ELR (cell line): ENCODE measurements at regions not wholly inside any gene's neighbourhood (a gene's known extent, or its start where the extent isn't known, plus 50 kb on each side); places are given as distances from the start of the nearest gene placed in this dataset.

Source experiments
- DNase-seq: peaks from one replicate; pipeline ENCODE4 v3.0.0-alpha.2; 2015; ENCODE audit warnings: low read depth

GRCh38 chr2:10964052-10964790, 52.5 kb downstream of the KCNF1 start:
- DNase-seq: no peak

- no peak for DNase-seq
These were observed 53.6 kb downstream of the KCNF1 start for GRCh38 chr2:10965241-10965843.

- DNase-seq: no peak
These were observed 54.3 kb downstream of the KCNF1 start for GRCh38 chr2:10966056-10966455.

GRCh38 chr2:10966741-10967140, 55.0 kb downstream of the KCNF1 start:
- no peak for DNase-seq

GRCh38 chr2:10968176-10968575, 56.4 kb downstream of the KCNF1 start:
- no peak for DNase-seq

- DNase-seq: no peak
These were observed 58.9 kb downstream of the KCNF1 start for GRCh38 chr2:10970666-10971065.

- no peak for DNase-seq
These were observed 59.6 kb downstream of the KCNF1 start for GRCh38 chr2:10971161-10971887.

GRCh38 chr2:10971888-10972260, 60.1 kb downstream of the KCNF1 start:
- no peak for DNase-seq

- no peak for DNase-seq
These were observed 61.1 kb downstream of the KCNF1 start for GRCh38 chr2:10972683-10973433.

- DNase-seq: no peak
These were observed 62.0 kb downstream of the KCNF1 start for GRCh38 chr2:10973766-10974165.

GRCh38 chr2:10977003-10977402, 65.3 kb downstream of the KCNF1 start:
- DNase-seq: no peak

- DNase-seq: no peak
These were observed 65.9 kb downstream of the KCNF1 start for GRCh38 chr2:10977621-10978020.

GRCh38 chr2:10978090-10978670, 66.4 kb downstream of the KCNF1 start:
- DNase-seq: no peak

GRCh38 chr2:10980071-10980470, 68.3 kb downstream of the KCNF1 start:
- DNase-seq: no peak

- DNase-seq: no peak
These were observed 69.2 kb downstream of the KCNF1 start for GRCh38 chr2:10980886-10981425.

GRCh38 chr2:10981451-10981850, 69.7 kb downstream of the KCNF1 start:
- DNase-seq: no peak

- DNase-seq: no peak
These were observed 70.3 kb downstream of the KCNF1 start for GRCh38 chr2:10981941-10982431.

- no peak for DNase-seq
These were observed 71.4 kb downstream of the KCNF1 start for GRCh38 chr2:10982931-10983701.

- DNase-seq: no peak
These were observed 72.0 kb downstream of the KCNF1 start for GRCh38 chr2:10983711-10984110.

GRCh38 chr2:10984418-10985135, 72.8 kb downstream of the KCNF1 start:
- DNase-seq: no peak
